ENCODE measurements at regions not wholly inside any gene's neighbourhood (a gene's known extent, or its start where the extent isn't known, plus 50 kb on each side); places are given as distances from the start of the nearest gene placed in this dataset.

DNA sequence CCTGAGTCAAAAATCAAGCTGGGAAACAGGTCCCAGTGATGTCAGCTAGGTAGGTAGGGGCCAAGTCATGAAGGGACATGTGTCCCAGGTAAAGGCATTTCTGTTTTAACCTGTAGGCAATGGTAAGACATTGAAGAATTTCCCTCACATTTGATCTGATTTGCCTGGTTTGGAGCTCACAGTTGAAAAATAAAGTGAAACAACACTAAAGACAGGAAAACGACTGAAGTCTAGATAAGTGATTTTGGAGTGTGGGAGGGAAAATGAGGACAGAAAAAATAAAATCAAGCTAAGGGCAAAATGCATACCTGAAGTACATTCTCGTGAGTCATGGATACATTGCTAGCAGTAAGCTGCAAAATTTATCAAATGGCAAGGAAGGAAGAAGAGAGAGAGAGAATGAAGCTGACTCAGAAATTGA, 169.9 kb downstream of the SKIDA1 start:
- TF ChIP-seq, protein P1, sequence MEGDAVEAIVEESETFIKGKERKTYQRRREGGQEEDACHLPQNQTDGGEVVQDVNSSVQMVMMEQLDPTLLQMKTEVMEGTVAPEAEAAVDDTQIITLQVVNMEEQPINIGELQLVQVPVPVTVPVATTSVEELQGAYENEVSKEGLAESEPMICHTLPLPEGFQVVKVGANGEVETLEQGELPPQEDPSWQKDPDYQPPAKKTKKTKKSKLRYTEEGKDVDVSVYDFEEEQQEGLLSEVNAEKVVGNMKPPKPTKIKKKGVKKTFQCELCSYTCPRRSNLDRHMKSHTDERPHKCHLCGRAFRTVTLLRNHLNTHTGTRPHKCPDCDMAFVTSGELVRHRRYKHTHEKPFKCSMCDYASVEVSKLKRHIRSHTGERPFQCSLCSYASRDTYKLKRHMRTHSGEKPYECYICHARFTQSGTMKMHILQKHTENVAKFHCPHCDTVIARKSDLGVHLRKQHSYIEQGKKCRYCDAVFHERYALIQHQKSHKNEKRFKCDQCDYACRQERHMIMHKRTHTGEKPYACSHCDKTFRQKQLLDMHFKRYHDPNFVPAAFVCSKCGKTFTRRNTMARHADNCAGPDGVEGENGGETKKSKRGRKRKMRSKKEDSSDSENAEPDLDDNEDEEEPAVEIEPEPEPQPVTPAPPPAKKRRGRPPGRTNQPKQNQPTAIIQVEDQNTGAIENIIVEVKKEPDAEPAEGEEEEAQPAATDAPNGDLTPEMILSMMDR (IDR thresholded peaks at IDR 0.05) = no peak
- no peak for TF ChIP-seq POLR2A (IDR thresholded peaks at IDR 0.05)
